Mesendoderm (in vitro differentiated cells): ENCODE measurements at regions not wholly inside any gene's neighbourhood (a gene's known extent, or its start where the extent isn't known, plus 50 kb on each side); places are given as distances from the start of the nearest gene placed in this dataset.
"Not testable (repeated sequence)": the region's sequence is repeated elsewhere in the genome, so short reads cannot be mapped to it uniquely, and the experiment has no call there.

Source experiments
- DNase-seq: peaks from one replicate; pipeline ENCODE4 v3.0.0; 2013
- H2AK5ac ChIP-seq: 2 replicates; pipeline ENCODE4 v1.6.1; 2013; ENCODE audit warnings: low read length, inconsistent platforms
- H2BK120ac ChIP-seq: 2 replicates; pipeline ENCODE4 v1.6.1; 2013; ENCODE audit warnings: low read depth, mild to moderate bottlenecking, low read length, moderate library complexity, mixed read lengths
- H2BK15ac ChIP-seq: replicated peaks from 2 replicates; pipeline ENCODE4 v1.6.1; 2013; ENCODE audit warnings: low read depth, mild to moderate bottlenecking, moderate library complexity
- H2BK5ac ChIP-seq: 2 replicates; pipeline ENCODE4 v1.6.1; 2013; ENCODE audit warnings: low read length, inconsistent platforms
- H3K18ac ChIP-seq: 2 replicates; pipeline ENCODE4 v1.6.1; 2013; ENCODE audit warnings: mild to moderate bottlenecking, low read length, mixed read lengths
- H3K23ac ChIP-seq: one replicate; pipeline ENCODE4 v1.6.1; 2013; ENCODE audit warnings: low read length
- H3K27ac ChIP-seq: 2 replicates; pipeline ENCODE4 v1.5.1; 2013; ENCODE audit warnings: low read depth, mild to moderate bottlenecking, inconsistent platforms, low read length, moderate library complexity
- H3K27me3 ChIP-seq: 2 replicates; pipeline ENCODE4 v1.6.1; 2013; ENCODE audit warnings: low read length, control low read depth, mild to moderate bottlenecking, inconsistent platforms; ENCODE audit not compliant: insufficient read depth, poor library complexity
- H3K36me3 ChIP-seq: 2 replicates; pipeline ENCODE4 v1.6.1; 2013; ENCODE audit warnings: low read length, inconsistent platforms; ENCODE audit not compliant: control insufficient read depth, insufficient read depth
- H3K4ac ChIP-seq: one replicate; pipeline ENCODE4 v1.6.1; 2013; ENCODE audit warnings: low read depth, mild to moderate bottlenecking, low read length, moderate library complexity
- H3K4me1 ChIP-seq: 2 replicates; pipeline ENCODE4 v1.6.1; 2013; ENCODE audit warnings: low read depth, low read length, inconsistent platforms; ENCODE audit not compliant: control insufficient read depth
- H3K4me2 ChIP-seq: 2 replicates; pipeline ENCODE4 v1.6.1; 2013; ENCODE audit warnings: low read length
- H3K4me3 ChIP-seq: 2 replicates; pipeline ENCODE4 v1.5.1; 2013; ENCODE audit warnings: mild to moderate bottlenecking, low read length
- H3K56ac ChIP-seq: one replicate; pipeline ENCODE4 v1.6.1; 2013; ENCODE audit warnings: low read length
- H3K79me1 ChIP-seq: 2 replicates; pipeline ENCODE4 v1.6.1; 2013; ENCODE audit warnings: low read length, inconsistent platforms
- H3K79me2 ChIP-seq: 2 replicates; pipeline ENCODE4 v1.6.1; 2013; ENCODE audit warnings: mild to moderate bottlenecking, low read length; ENCODE audit not compliant: control insufficient read depth, insufficient read depth
- H3K9ac ChIP-seq: 2 replicates; pipeline ENCODE4 v1.6.1; 2013; ENCODE audit warnings: low read length, inconsistent platforms
- H4K5ac ChIP-seq: one replicate; pipeline ENCODE4 v1.6.1; 2013; ENCODE audit warnings: low read length
- H4K8ac ChIP-seq: one replicate; pipeline ENCODE4 v1.6.1; 2013; ENCODE audit warnings: low read depth, mild to moderate bottlenecking, control low read depth, low read length, moderate library complexity
- WGBS: extraction: QIAGEN DNeasy Blood & Tissue Kit; methylation state at CpG from one replicate; pipeline ENCODE4 v1.1.7; 2013; ENCODE audit warnings: low lambda C conversion rate, missing lambda C conversion rate; ENCODE audit not compliant: insufficient coverage; ENCODE audit errors: extremely low coverage; 5-methylcytosine and 5-hydroxymethylcytosine counted together

DNA sequence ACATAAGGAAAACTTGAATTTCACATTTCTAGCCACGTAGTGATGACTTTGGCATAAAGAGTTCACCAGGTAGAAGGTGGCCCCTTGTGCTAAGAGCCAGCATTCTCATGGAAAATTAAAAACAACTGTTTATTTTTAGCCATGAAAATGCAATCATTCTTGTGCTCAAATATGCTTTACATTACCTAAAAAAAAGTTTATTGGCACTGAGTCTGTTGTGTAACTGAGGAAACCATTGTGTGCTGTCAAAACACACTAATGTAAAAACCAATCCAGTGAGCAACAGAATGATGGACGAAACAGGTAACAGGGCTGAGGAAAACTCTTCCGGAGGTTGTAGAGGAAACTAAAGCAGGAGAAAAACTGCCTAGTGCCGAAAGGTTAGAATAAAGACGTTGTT, 287.0 kb upstream of the TMC3 start:
- no peak overlapping the region for H3K9ac ChIP-seq
- no peak overlapping the region for H4K5ac ChIP-seq
- no peaks in the 10 kb centered on the region for H3K36me3 ChIP-seq
- H3K56ac ChIP-seq: no peak overlapping the region
- no peak for DNase-seq
- H3K23ac ChIP-seq: no peak overlapping the region
- no peak overlapping the region for H3K4ac ChIP-seq
- H2BK15ac ChIP-seq: no peak overlapping the region
- no peak overlapping the region for H3K4me3 ChIP-seq
- no peaks in the 10 kb centered on the region for H3K79me1 ChIP-seq
- no peak overlapping the region for H2AK5ac ChIP-seq
- no peak overlapping the region for H2BK5ac ChIP-seq
- no peaks in the 10 kb centered on the region for H3K27me3 ChIP-seq
- no peak overlapping the region for H3K27ac ChIP-seq
- H4K8ac ChIP-seq: no peak overlapping the region
- H3K79me2 ChIP-seq: no peaks in the 10 kb centered on the region
- H3K4me2 ChIP-seq: no peak overlapping the region
- no peak overlapping the region for H2BK120ac ChIP-seq
- no peaks in the 10 kb centered on the region for H3K4me1 ChIP-seq
- H3K18ac ChIP-seq: no peak overlapping the region
- no CpG with 5 or more reads among the region's 5 CpGs for WGBS

DNA sequence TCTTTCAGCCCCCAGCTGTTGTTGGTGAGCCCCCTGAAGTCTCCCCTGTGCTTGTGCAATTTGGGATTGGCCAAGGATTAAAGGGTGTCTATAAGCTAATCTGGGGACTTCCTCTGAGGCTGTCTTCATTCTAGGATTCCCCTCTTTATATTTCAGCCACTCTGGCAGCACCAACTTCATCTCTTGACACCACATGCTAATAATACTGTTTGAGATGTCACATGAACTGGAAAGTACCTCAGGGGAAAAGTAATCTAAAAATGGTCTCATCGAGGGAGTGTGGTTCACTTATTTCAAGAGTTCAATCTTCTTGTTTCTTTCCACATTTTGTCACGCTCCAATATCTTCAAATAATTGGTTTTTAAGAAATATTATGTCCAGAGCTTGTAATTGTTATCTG, 279.2 kb upstream of the TMC3 start:
- H3K4me1 ChIP-seq: no peaks in the 10 kb centered on the region
- no peak for DNase-seq
- H3K4me2 ChIP-seq: no peak overlapping the region
- H4K5ac ChIP-seq: no peak overlapping the region
- no peak overlapping the region for H3K23ac ChIP-seq
- H3K36me3 ChIP-seq: no peaks in the 10 kb centered on the region
- H3K56ac ChIP-seq: no peak overlapping the region
- H3K79me1 ChIP-seq: no peaks in the 10 kb centered on the region
- H2AK5ac ChIP-seq: no peak overlapping the region
- H3K4me3 ChIP-seq: no peak overlapping the region
- no peak overlapping the region for H3K27ac ChIP-seq
- H2BK120ac ChIP-seq: no peak overlapping the region
- no peak overlapping the region for H3K9ac ChIP-seq
- no CpG with 5 or more reads among the region's 2 CpGs for WGBS
- H3K18ac ChIP-seq: no peak overlapping the region
- H3K4ac ChIP-seq: no peak overlapping the region
- H2BK5ac ChIP-seq: no peak overlapping the region
- no peaks in the 10 kb centered on the region for H3K79me2 ChIP-seq
- H2BK15ac ChIP-seq: no peak overlapping the region
- H3K27me3 ChIP-seq: no peaks in the 10 kb centered on the region
- no peak overlapping the region for H4K8ac ChIP-seq

DNA sequence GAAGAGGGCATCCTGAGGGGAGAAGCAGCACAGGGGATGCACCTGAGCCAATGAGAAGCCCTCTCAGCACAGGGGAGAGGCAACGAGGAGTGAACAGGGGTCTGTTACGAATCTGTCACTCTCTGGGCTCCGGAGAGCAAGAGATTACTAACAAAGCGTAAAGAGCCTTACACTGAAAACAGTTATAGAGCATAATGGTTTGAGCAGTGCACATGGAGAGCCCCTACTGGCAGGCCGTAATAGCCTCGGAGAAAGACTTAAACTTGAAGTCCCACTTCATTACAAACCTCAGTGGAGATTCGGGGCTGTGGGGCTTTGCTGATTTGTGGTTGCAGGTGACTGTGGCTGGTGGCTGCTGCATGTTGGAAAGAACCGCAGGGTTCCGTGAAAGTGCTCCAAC, 271.5 kb upstream of the TMC3 start:
- no peak overlapping the region for H3K4ac ChIP-seq

DNA sequence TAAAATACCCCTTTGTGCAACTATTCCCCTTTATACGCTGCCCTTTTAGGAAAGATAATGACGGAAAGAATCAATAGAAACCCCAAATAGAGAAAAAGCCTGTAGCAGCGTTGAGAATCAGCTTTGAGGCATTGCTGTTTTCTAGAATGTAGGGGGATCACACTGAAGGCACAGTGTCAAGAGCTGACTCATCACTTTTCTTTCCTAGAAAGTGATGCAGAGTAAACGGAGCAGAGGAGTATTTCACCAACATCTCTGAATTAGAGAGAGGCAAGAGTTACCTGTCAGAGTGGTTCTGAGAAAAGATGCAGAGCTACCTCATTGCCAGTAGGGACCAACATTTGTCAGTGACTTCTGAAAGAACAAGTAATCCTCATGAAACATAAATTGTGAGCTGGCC, 269.8 kb upstream of the TMC3 start:
- no peak overlapping the region for H3K18ac ChIP-seq
- H3K9ac ChIP-seq: no peak overlapping the region
- WGBS: no CpG with 5 or more reads among the region's 4 CpGs
- no peaks in the 10 kb centered on the region for H3K36me3 ChIP-seq
- DNase-seq: no peak
- no peak overlapping the region for H4K8ac ChIP-seq
- no peak overlapping the region for H3K4ac ChIP-seq
- H2AK5ac ChIP-seq: no peak overlapping the region
- no peaks in the 10 kb centered on the region for H3K79me1 ChIP-seq
- no peak overlapping the region for H4K5ac ChIP-seq
- no peaks in the 10 kb centered on the region for H3K79me2 ChIP-seq
- H2BK5ac ChIP-seq: no peak overlapping the region
- no peak overlapping the region for H3K27ac ChIP-seq
- no peak overlapping the region for H2BK15ac ChIP-seq
- H3K4me3 ChIP-seq: no peak overlapping the region
- H3K4me2 ChIP-seq: no peak overlapping the region
- H3K23ac ChIP-seq: no peak overlapping the region
- H2BK120ac ChIP-seq: no peak overlapping the region
- H3K4me1 ChIP-seq: no peaks in the 10 kb centered on the region
- H3K56ac ChIP-seq: no peak overlapping the region
- H3K27me3 ChIP-seq: no peaks in the 10 kb centered on the region

More for the DNA sequence above, 271.5 kb upstream of the TMC3 start:
- no peak overlapping the region for H4K8ac ChIP-seq
- WGBS: no CpG with 5 or more reads among the region's 9 CpGs
- no peak overlapping the region for H3K4me3 ChIP-seq
- H2AK5ac ChIP-seq: no peak overlapping the region
- H2BK5ac ChIP-seq: no peak overlapping the region
- no peaks in the 10 kb centered on the region for H3K36me3 ChIP-seq
- no peak overlapping the region for H3K18ac ChIP-seq
- no peaks in the 10 kb centered on the region for H3K79me1 ChIP-seq
- H3K79me2 ChIP-seq: no peaks in the 10 kb centered on the region
- H3K4me2 ChIP-seq: no peak overlapping the region
- no peak overlapping the region for H3K56ac ChIP-seq
- no peaks in the 10 kb centered on the region for H3K27me3 ChIP-seq
- no peak overlapping the region for H2BK120ac ChIP-seq
- no peak overlapping the region for H4K5ac ChIP-seq
- no peak for DNase-seq
- no peak overlapping the region for H3K27ac ChIP-seq
- no peak overlapping the region for H3K23ac ChIP-seq
- no peaks in the 10 kb centered on the region for H3K4me1 ChIP-seq
- H3K9ac ChIP-seq: no peak overlapping the region
- no peak overlapping the region for H2BK15ac ChIP-seq

DNA sequence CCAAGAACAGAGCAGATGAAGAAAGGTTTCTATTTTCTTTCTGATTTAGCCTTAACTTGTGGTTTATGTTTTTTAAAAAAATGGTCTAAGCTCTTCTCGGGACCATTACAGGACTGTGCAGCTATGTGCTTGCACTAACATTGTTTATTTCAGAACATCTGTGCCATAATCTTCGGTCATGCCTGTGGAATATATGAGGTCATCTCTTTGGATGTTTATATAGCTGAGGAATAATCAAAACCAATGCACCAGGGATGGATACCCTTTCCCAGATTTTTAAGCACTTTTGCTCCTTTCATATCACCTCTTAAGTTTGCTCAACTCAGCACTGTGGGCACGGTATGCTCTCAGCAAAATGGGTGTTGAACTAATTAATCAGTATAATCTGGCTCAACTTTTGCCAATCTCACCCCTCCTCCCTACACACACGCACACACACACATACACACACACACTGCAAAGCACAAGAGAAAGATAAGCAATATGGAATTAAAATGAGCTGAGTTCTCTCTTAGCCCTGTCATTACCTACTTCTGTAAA, 268.5 kb upstream of the TMC3 start:
- H3K23ac ChIP-seq: no peak overlapping the region
- no peak overlapping the region for H2BK15ac ChIP-seq
- DNase-seq: no peak
- no peak overlapping the region for H2BK120ac ChIP-seq
- H3K4me2 ChIP-seq: no peak overlapping the region
- no peak overlapping the region for H3K9ac ChIP-seq
- H3K27ac ChIP-seq: no peak overlapping the region
- no peaks in the 10 kb centered on the region for H3K36me3 ChIP-seq
- no CpG with 5 or more reads among the region's 4 CpGs for WGBS
- H3K4me3 ChIP-seq: no peak overlapping the region
- no peaks in the 10 kb centered on the region for H3K79me2 ChIP-seq
- no peak overlapping the region for H3K4ac ChIP-seq
- H3K79me1 ChIP-seq: no peaks in the 10 kb centered on the region
- no peak overlapping the region for H4K5ac ChIP-seq
- H3K27me3 ChIP-seq: no peaks in the 10 kb centered on the region
- H3K4me1 ChIP-seq: no peaks in the 10 kb centered on the region
- H3K56ac ChIP-seq: no peak overlapping the region
- no peak overlapping the region for H2AK5ac ChIP-seq
- H4K8ac ChIP-seq: no peak overlapping the region
- H3K18ac ChIP-seq: no peak overlapping the region
- H2BK5ac ChIP-seq: no peak overlapping the region

DNA sequence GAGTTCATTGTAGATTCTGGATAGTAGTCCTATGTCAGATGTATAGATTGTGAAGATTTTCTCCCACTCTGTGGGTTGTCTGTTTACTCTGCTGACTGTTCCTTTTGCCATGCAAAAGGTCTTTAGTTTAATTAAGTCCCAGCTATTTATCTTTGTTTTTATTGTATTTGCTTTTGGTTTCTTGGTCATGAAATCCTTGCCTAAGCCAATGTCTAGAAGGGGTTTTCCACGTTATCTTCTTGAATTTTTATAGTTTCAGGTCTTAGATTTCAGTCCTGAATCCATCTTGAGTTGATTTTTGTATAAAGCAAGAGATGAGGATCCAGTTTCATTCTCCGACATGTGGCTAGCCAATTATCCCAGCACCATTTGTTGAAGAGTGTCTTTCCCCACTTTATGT, 262.1 kb upstream of the TMC3 start:
- not testable (repeated sequence) for H2BK5ac ChIP-seq, H3K36me3 ChIP-seq, H3K56ac ChIP-seq, H3K27ac ChIP-seq, H2BK120ac ChIP-seq, H4K5ac ChIP-seq, H2AK5ac ChIP-seq, H3K4ac ChIP-seq, H3K9ac ChIP-seq, H2BK15ac ChIP-seq, H3K27me3 ChIP-seq, H3K4me2 ChIP-seq, DNase-seq, H3K4me1 ChIP-seq, H3K79me1 ChIP-seq, H4K8ac ChIP-seq, H3K23ac ChIP-seq, H3K4me3 ChIP-seq, H3K79me2 ChIP-seq, H3K18ac ChIP-seq
- no CpG with 5 or more reads among the region's 2 CpGs for WGBS
